ENCODE measurements at regions not wholly inside any gene's neighbourhood (a gene's known extent, or its start where the extent isn't known, plus 50 kb on each side); places are given as distances from the start of the nearest gene placed in this dataset.

GRCh38 chr2:167504695-167505094 is 616.4 kb downstream of the XIRP2 start:
- Mint-ChIP-seq H3K4me3 (no peak overlapping the region), H3K9me3 (peaks cover 3% of the 10 kb centered on the region), H3K36me3 (ENCODE audit: low read depth) (no peaks in the 10 kb centered on the region), H3K27me3 (ENCODE audit: low read depth) (no peaks in the 10 kb centered on the region), H3K4me1 (peaks cover 5% of the 10 kb centered on the region), H3K27ac (ENCODE audit: unreplicated experiment) (no peak overlapping the region)
- no peak for TF ChIP-seq CTCF (conservative IDR thresholded peaks at IDR 0.05)
- no peak for DNase-seq (ENCODE audit: low read depth, low spot score)

GRCh38 chr2:167504061-167504460 is 615.8 kb downstream of the XIRP2 start:
- H3K4me1 Mint-ChIP-seq: no peaks in the 10 kb centered on the region

GRCh38 chr2:167501618-167502017 is 613.3 kb downstream of the XIRP2 start:
- no peak overlapping the region for H3K4me3 Mint-ChIP-seq
- TF ChIP-seq CTCF (conservative IDR thresholded peaks at IDR 0.05): no peak
- no peak for DNase-seq (ENCODE audit: low read depth, low spot score)
- no peaks in the 10 kb centered on the region for H3K27me3 Mint-ChIP-seq (ENCODE audit: low read depth)
- no peaks in the 10 kb centered on the region for H3K36me3 Mint-ChIP-seq (ENCODE audit: low read depth)
- no peaks in the 10 kb centered on the region for H3K4me1 Mint-ChIP-seq
- H3K27ac Mint-ChIP-seq (ENCODE audit: unreplicated experiment): no peak overlapping the region
- peaks cover 3% of the 10 kb centered on the region for H3K9me3 Mint-ChIP-seq

More at GRCh38 chr2:167504061-167504460, 615.8 kb downstream of the XIRP2 start:
- DNase-seq (ENCODE audit: low read depth, low spot score): no peak
- Mint-ChIP-seq H3K9me3 (peaks cover 3% of the 10 kb centered on the region), H3K27ac (ENCODE audit: unreplicated experiment) (no peak overlapping the region), H3K36me3 (ENCODE audit: low read depth) (no peaks in the 10 kb centered on the region), H3K4me3 (no peak overlapping the region), H3K27me3 (ENCODE audit: low read depth) (no peaks in the 10 kb centered on the region)
- TF ChIP-seq CTCF (conservative IDR thresholded peaks at IDR 0.05): no peak

GRCh38 chr2:167493862-167494261 is 605.6 kb downstream of the XIRP2 start:
- Mint-ChIP-seq H3K27me3 (ENCODE audit: low read depth) (no peaks in the 10 kb centered on the region), H3K4me3 (no peak overlapping the region), H3K9me3 (peaks cover 4% of the 10 kb centered on the region), H3K36me3 (ENCODE audit: low read depth) (peaks cover 3% of the 10 kb centered on the region), H3K27ac (ENCODE audit: unreplicated experiment) (no peak overlapping the region), H3K4me1 (no peaks in the 10 kb centered on the region)
- no peak for TF ChIP-seq CTCF (conservative IDR thresholded peaks at IDR 0.05)
- no peak for DNase-seq (ENCODE audit: low read depth, low spot score)

GRCh38 chr2:167492486-167492885 is 604.2 kb downstream of the XIRP2 start:
- DNase-seq (ENCODE audit: low read depth, low spot score): no peak
- Mint-ChIP-seq H3K27me3 (ENCODE audit: low read depth) (no peaks in the 10 kb centered on the region), H3K4me1 (no peaks in the 10 kb centered on the region), H3K9me3 (peaks cover 4% of the 10 kb centered on the region), H3K4me3 (no peak overlapping the region), H3K36me3 (ENCODE audit: low read depth) (peaks cover 3% of the 10 kb centered on the region), H3K27ac (ENCODE audit: unreplicated experiment) (no peak overlapping the region)
- no peak for TF ChIP-seq CTCF (conservative IDR thresholded peaks at IDR 0.05)

GRCh38 chr2:167491788-167492187 is 603.5 kb downstream of the XIRP2 start:
- TF ChIP-seq CTCF (conservative IDR thresholded peaks at IDR 0.05): no peak
- H3K36me3 Mint-ChIP-seq (ENCODE audit: low read depth): peaks cover 3% of the 10 kb centered on the region
- H3K4me1 Mint-ChIP-seq: no peaks in the 10 kb centered on the region
- H3K9me3 Mint-ChIP-seq: peaks cover 4% of the 10 kb centered on the region
- H3K27ac Mint-ChIP-seq (ENCODE audit: unreplicated experiment): no peak overlapping the region
- no peak overlapping the region for H3K4me3 Mint-ChIP-seq
- no peaks in the 10 kb centered on the region for H3K27me3 Mint-ChIP-seq (ENCODE audit: low read depth)
- no peak for DNase-seq (ENCODE audit: low read depth, low spot score)

All from neural crest cell (in vitro differentiated cells).